Nephron progenitor cell (in vitro differentiated cells): ENCODE measurements at regions not wholly inside any gene's neighbourhood (a gene's known extent, or its start where the extent isn't known, plus 50 kb on each side); places are given as distances from the start of the nearest gene placed in this dataset.

Experiments
- DNase-seq: peaks from one replicate; pipeline ENCODE4 v3.0.0; 2021
- H3K27ac Mint-ChIP-seq: 2 replicates; pipeline ENCODE4 v1.8.0; 2021; ENCODE audit warnings: mild to moderate bottlenecking, moderate library complexity, mixed read lengths
- H3K27me3 Mint-ChIP-seq: 2 replicates; pipeline ENCODE4 v1.8.0; 2021; ENCODE audit warnings: mild to moderate bottlenecking, low read depth, mixed read lengths; ENCODE audit not compliant: poor library complexity
- H3K36me3 Mint-ChIP-seq: 2 replicates; pipeline ENCODE4 v1.8.0; 2021; ENCODE audit warnings: low read depth, mixed read lengths
- H3K4me1 Mint-ChIP-seq: 2 replicates; pipeline ENCODE4 v1.8.0; 2021; ENCODE audit warnings: mixed read lengths
- H3K4me3 Mint-ChIP-seq: 2 replicates; pipeline ENCODE4 v1.8.0; 2021; ENCODE audit warnings: mild to moderate bottlenecking, moderate library complexity, mixed read lengths
- H3K9me3 Mint-ChIP-seq: 2 replicates; pipeline ENCODE4 v1.8.0; 2021; ENCODE audit warnings: mild to moderate bottlenecking, moderate library complexity, mixed read lengths
- TF ChIP-seq, protein P1 (sequence below): fragments of 200-600 bp; sonication (generic); IDR thresholded peaks from 2 replicates; pipeline ENCODE4 v1.5.0; 2021; ENCODE audit warnings: antibody characterized with exemption

DNA sequence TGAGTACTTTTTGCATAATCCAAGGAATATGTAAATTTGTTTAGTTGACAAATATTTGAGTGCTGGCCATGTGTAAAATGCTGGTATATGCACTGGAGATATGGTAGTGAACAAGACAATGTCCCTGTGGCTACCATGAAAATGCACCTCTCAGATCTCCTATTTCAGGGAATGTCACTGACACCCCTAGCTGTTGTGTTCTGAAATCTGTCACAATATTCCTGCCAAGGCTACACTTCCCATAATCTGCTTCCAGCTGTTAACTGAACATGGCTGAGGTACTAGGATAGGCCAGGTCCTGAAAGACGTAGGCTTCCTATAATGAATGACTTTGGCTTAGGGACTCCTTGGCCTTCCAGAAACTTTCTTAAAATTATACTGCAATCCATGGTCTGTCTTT is 197.8 kb downstream of the ZNF648 start:
- DNase-seq: no peak
- Mint-ChIP-seq H3K27ac (no peak overlapping the region), H3K36me3 (no peaks in the 10 kb centered on the region), H3K9me3 (peaks cover 17% of the 10 kb centered on the region), H3K4me3 (no peak overlapping the region), H3K4me1 (no peaks in the 10 kb centered on the region), H3K27me3 (peaks cover 7% of the 10 kb centered on the region)
- TF ChIP-seq, protein P1, sequence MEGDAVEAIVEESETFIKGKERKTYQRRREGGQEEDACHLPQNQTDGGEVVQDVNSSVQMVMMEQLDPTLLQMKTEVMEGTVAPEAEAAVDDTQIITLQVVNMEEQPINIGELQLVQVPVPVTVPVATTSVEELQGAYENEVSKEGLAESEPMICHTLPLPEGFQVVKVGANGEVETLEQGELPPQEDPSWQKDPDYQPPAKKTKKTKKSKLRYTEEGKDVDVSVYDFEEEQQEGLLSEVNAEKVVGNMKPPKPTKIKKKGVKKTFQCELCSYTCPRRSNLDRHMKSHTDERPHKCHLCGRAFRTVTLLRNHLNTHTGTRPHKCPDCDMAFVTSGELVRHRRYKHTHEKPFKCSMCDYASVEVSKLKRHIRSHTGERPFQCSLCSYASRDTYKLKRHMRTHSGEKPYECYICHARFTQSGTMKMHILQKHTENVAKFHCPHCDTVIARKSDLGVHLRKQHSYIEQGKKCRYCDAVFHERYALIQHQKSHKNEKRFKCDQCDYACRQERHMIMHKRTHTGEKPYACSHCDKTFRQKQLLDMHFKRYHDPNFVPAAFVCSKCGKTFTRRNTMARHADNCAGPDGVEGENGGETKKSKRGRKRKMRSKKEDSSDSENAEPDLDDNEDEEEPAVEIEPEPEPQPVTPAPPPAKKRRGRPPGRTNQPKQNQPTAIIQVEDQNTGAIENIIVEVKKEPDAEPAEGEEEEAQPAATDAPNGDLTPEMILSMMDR: no peak

DNA sequence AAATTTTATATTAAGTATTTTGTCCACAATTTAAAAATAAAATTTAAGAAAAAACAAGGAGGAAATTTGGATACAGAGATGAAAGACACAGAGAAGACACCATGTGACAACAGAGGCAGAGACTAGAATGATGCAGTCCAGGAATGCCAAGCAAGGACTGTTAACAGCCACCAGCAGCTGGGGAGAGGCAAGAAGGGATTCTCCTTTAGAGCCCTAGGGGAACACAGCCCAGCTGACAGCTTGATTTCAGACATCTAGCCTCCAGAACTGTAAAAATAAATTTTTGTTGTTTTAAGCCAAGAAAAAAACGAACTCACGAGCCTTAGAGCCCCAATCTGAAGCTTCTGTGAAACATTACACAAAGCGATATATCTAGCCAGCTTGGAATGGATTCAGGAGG is 198.5 kb downstream of the ZNF648 start:
- Mint-ChIP-seq H3K4me1 (no peaks in the 10 kb centered on the region), H3K4me3 (no peak overlapping the region), H3K9me3 (peaks cover 17% of the 10 kb centered on the region), H3K36me3 (no peaks in the 10 kb centered on the region), H3K27me3 (peaks cover 7% of the 10 kb centered on the region), H3K27ac (peak overlapping the region; percentile 32)
- no peak for DNase-seq
- TF ChIP-seq, protein P1: no peak

DNA sequence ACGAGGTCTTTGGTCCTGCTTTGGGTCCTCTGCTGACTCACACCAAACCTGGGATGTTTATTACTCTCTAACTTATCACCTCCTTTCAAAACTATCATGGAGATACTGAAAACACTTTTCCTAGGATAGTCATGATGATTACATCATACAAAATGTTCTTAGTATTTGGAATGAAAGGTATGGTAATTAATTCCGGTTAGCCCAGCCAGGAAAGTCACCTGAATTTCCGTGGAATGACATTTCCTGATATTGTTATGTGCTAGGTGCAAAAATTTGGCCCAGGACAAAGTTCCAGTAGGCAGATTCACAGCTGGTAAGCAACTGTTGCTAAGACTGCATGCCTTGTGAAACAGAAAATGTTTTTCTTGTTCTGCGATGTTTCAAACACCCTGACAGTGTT is 203.4 kb downstream of the ZNF648 start:
- Mint-ChIP-seq H3K27me3 (peaks cover 7% of the 10 kb centered on the region), H3K4me1 (no peaks in the 10 kb centered on the region), H3K4me3 (no peak overlapping the region), H3K36me3 (no peaks in the 10 kb centered on the region), H3K27ac (no peak overlapping the region), H3K9me3 (peaks cover 31% of the 10 kb centered on the region)
- TF ChIP-seq, protein P1: no peak
- no peak for DNase-seq
